GM12874 (cell line): ENCODE measurements at regions not wholly inside any gene's neighbourhood (a gene's known extent, or its start where the extent isn't known, plus 50 kb on each side); places are given as distances from the start of the nearest gene placed in this dataset.

Experiments
- TF ChIP-seq, protein P1 (sequence below): IDR thresholded peaks from 2 replicates; pipeline ENCODE4 v1.5.1; 2011; ENCODE audit warnings: low read depth, mild to moderate bottlenecking, control low read depth, low read length, moderate library complexity; ENCODE audit not compliant: insufficient read depth

DNA sequence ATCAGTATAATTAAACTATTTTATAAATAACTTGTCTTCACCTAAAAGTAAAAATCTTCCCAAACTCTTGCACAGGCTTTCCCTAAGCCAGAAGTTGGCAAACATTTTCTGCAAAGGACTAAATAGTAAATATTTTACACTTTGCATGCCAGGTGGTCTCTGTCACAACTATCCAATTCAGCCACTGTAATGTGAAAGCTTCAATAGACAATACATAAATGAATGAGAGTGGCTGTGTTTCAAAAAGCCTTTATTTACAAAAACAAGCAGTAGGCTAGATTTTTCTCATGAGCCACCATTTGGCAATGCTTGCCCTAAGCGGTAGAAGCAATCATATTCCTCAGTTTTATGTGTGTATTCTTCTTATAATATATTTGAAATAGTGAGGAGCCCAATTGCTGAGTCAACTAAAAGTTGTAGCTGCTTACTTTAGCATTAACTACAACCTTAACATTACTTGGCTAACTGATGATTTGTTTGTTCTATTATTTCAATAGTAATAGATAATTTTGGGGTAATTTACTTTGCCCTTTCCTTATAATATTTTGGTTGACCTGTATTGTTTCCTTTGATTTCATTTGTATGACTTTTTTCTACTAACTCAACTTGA lies 236.0 kb upstream of the SYT1 start:
- TF ChIP-seq, protein P1, sequence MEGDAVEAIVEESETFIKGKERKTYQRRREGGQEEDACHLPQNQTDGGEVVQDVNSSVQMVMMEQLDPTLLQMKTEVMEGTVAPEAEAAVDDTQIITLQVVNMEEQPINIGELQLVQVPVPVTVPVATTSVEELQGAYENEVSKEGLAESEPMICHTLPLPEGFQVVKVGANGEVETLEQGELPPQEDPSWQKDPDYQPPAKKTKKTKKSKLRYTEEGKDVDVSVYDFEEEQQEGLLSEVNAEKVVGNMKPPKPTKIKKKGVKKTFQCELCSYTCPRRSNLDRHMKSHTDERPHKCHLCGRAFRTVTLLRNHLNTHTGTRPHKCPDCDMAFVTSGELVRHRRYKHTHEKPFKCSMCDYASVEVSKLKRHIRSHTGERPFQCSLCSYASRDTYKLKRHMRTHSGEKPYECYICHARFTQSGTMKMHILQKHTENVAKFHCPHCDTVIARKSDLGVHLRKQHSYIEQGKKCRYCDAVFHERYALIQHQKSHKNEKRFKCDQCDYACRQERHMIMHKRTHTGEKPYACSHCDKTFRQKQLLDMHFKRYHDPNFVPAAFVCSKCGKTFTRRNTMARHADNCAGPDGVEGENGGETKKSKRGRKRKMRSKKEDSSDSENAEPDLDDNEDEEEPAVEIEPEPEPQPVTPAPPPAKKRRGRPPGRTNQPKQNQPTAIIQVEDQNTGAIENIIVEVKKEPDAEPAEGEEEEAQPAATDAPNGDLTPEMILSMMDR = no peak

DNA sequence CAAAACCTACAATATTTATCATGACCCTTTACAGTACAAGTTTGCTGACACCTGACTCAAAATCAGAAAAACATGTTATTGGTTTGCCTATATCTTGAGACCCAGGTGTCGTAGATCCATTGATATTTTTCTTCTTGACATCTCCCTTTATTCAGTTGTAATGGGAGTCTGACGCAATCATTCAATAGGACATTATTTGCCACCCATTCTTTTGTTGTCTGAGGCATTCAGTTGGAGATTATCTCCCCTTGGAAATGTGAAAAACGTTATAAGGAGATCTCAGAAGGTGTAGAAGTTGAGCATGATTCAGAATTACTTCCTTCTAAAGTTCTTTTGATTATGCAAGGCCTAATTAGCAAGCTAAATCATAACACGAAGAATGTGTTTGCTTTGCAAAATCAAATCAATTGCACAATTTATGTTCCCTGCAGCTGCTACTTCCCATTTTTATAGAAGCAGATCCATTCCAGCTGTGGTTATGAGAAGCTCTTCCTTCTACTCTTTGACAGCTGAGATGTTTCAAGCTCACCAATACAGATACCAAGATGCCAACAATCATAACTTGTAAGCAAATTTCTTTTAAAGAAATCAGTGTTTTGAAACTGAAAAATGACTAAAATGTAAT lies 228.2 kb upstream of the SYT1 start:
- TF ChIP-seq, protein P1 = no peak

DNA sequence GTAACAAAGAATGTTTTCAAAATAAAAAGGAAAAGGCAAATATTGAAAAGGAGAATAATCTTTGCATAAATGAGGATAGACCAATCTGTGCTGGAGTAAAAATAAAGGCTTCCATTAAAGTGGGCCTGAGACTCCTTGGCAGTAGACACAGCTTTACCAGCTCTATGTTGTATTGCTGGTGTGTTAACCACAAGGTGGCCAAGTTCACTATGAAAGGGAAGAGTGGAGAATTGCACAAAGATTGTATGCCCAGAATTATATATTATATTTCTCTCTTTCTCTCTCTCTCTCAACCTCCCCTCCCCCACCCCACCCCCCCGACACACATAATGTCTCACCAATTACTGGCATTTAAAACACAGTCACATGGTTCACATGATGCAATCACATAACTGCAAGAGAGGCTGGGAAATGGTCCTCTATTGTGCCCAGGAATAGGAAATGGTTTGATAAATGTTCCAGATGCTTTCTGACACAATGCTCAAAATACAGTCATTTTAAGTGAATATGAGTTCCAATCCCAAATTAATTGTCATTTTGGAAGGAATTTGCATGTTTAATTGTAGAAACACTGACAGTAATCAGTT lies 222.6 kb upstream of the SYT1 start:
- TF ChIP-seq, protein P1 = no peak

DNA sequence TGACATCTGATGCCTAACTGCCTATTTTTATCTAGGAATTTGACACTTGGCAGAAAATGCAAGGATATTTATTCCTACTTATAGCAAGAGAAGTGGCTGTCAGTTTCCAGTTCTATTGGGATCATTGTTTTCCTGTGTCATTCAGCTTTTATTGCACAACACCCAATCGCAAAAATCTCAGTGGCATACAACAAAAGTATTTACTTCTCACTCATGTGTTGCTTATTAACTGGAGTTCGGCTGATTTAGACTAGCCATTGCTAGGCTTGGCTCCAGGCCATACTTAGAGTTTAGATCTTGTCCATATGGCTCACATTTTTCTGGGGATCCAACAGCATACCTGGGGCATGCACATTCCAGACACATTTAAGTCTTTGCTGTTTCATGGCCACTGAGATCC lies 218.6 kb upstream of the SYT1 start:
- TF ChIP-seq, protein P1 = no peak

DNA sequence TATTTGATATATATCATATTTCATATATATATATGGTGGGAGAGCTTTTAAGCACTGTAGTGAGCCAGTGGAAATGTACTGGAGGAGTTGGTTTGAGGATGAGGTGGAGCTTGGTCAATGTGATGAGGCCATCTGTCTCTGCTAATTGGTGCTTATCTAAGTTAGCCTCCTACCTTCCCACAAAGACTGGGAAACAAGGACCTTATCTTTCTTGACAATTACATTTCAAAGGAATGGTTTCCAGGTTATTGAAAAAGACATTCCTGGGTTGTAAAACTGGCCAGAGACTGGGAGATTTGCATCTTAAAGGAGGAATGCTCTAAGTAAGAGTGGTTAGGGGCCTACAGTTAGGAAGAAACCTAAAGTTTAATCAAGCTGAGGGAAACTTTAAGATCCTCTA lies 212.8 kb upstream of the SYT1 start:
- TF ChIP-seq, protein P1 = no peak

DNA sequence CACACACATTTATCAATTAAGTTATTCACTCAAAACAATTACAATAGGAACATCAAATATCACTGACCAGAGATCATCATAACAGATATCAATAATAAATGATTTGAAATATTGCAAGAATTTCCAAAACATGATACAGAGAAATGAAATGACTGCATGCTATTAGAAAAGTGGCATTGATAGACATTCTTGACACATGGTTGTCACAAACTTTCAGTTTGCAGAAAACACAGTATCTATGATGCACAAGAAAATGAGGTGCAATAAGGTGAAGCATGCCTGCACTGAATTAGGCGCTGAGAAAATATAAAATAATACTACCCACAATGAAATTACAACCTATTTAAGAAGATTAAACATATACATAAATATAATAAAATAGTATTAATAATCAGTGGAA lies 198.0 kb upstream of the SYT1 start:
- TF ChIP-seq, protein P1 = no peak

DNA sequence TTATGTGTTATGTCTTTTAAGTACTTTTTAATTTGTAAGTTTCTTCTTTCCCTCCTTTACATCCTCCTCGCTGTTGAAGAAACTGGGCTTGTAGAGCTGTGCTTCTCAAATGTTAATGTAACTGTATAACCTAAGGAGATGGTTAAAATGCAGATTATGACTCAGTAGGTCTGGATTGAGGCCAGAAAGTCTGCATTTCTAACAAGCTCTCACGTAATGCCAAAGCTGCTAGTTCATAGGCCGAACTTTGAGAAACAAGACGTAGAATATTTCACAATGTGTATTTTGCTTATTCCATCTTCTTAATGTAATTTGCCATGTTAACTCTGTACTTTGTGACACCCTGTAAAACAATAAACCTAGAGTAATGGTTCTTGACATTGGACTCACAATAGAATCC lies 193.3 kb upstream of the SYT1 start:
- TF ChIP-seq, protein P1 = no peak
